ENCODE measurements at regions not wholly inside any gene's neighbourhood (a gene's known extent, or its start where the extent isn't known, plus 50 kb on each side); places are given as distances from the start of the nearest gene placed in this dataset.
"Not testable (repeated sequence)": the region's sequence is repeated elsewhere in the genome, so short reads cannot be mapped to it uniquely, and the experiment has no call there.

DNA sequence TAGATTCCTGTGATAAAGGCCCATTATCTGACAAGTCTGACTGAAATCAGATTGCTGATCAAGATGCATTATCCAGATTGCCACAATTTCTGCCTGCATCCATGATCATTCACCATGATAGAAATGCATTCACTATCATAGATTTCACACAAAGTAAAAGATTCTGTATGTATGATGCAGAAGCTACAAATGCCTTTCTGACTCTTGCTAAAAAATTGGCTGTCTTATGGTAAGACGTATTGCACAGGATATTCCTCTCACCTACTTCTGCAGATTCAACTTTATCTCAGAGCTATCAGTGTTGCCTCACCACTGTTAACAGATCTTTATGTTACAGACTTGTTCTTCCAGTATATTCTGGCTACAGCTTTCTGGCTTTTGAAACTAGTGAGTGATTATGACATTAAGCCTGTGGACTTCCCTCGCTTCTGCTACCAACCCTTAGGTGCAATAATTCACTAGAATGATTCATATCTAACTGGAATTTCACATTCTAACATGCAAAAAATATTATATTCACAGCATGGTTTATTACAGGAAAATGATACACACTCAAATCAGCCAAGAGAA lies 955.3 kb downstream of the EPHA3 start:
- no peak for DNase-seq (ENCODE audit: low spot score)

DNA sequence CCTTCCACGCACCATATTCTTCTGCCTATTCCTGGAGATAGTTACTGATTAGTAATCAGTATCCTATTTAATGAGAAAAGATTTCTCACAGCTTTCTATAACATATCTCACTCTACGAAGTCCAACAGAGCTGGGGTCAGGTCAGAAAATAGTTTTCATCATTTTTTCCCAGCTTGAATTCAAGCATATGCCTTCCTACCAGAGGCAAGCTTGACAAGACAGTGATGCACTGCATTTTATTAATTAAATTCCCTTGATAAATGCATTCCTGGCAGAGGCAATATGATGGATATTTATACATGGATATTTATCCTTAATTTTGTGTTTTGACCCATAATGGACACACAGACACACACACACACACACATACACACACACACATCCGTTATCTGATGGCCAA lies 961.4 kb downstream of the EPHA3 start:
- DNase-seq (ENCODE audit: low spot score) = no peak

DNA sequence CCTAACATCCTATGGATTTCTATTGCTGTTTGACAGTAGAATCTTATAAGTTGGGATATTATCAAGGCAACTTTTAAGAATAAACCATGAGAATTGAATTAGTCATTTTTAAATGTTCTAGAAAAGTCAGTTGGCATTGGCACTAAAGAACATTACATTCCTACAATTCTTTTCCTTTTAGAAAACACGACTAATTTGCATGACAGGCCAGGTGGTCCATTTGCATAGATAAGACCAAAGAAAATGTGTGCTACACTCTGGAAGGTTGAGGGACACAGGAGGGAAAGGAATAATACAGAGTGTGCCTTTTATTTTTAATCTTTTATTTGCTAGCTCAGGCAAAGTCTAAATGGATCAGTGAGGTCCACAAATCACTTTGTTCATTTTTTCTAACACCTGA lies 962.3 kb downstream of the EPHA3 start:
- DNase-seq (ENCODE audit: low spot score) = no peak

DNA sequence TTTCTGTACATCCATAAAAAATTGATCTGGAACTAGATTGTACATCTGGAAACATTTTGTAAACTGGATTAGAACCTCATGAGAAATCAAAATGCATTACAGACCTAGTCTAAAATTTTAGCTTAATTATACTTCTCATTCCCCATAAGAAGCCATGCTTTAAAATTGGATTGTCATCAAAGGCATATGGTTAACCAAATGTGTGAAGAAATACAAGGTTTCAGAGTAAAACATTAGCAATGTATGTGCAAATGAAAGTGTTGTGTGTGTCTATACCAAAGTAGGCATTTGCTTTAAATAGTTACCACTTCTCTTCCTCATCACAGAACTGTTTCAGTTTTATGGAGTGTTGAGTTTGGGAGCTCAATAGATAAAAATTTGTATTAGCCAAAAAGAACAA lies 968.7 kb downstream of the EPHA3 start:
- DNase-seq (ENCODE audit: low spot score) = no peak

DNA sequence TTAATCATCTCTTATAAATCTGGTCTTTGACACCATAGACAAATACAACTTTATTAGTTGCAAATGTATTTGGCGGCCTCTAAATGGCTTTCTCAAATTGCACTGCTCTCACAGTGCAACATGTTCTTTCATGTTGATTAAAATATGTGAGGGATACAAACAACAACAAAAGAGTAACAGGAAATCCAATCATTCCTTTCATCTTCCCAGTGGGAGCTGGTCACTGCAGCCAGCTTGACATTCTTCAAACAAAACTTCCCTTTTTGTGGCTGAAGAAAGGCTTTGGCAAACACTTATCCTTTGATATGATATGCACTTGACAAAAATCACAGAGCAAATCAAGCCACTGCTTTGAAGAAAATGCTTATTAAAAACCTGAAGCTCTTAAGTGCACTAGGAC lies 973.6 kb downstream of the EPHA3 start:
- DNase-seq (ENCODE audit: low spot score) = no peak

DNA sequence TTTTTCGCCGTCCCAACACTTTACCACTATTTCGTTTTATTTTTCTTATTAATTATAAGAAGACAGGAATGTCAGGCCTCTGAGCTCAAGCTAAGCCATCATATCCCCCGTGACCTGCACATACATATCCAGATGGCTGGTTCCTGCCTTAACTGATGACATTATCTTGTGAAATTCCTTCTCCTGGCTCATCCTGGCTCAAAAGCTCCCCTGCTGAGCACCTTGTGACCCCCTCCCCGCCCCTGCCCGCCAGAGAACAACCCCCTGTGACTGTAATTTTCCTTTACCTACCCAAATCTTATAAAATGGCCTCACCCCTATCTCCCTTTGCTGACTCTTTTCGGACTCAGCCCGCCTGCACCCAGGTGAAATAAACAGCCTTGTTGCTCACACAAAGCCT lies 978.9 kb downstream of the EPHA3 start:
- DNase-seq (ENCODE audit: low spot score) = not testable (repeated sequence)

DNA sequence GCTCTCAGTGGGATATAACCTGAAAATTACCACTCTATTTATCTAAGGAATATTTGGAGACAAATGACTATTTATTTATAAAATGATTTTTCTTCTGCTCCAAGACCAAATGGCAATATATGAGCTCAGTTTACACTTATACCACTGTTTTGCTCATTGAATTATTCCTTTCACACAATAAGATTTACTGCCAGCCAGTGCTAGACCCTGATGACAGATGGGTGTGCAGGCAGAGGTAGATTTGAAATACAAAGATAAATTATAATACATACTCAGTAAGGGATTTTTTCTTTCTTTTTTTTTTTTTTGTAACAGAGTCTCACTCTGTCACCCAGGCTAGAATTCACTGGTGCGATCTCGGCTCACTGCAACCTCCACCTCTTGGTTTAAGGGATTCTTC lies 980.3 kb downstream of the EPHA3 start:
- no peak for DNase-seq (ENCODE audit: low spot score)

DNA sequence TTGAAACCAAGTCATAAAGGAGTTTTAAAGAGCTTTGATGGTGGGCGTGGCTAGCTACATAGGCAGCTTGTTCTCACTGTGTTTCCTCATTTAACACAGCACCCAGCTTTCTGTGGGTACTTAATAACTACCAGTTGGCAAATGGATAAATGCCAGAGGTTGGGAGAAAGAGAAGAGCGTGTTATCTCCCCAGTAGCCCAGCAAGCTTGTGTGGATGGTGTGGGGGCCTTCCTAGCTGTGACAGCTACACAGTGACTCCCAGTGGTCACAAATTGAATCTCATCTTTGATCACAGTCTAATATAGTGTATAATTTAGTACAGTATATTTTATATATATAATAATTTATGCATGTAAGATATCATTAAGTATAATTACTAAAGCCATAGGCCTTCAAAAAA lies 984.1 kb downstream of the EPHA3 start:
- DNase-seq (ENCODE audit: low spot score) = peak; percentile 51

DNA sequence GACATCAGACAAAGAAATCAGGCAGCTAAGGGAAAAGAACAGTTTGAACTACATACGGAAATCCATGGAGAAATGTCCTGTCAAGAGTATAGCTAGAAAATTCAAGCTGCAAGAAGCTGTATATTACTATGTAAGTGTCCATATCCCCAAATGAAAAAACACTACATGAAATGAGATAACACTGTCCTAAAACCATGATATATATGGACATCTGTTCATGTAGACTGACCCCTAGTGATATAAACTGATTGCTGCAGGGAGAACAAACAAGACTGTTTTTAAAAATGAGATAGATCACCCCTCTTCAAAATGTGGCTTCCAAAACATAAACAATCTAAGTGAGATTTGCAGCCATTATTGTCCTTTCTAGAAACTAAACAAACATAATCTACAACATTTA lies 985.6 kb downstream of the EPHA3 start:
- peak; percentile 4 for DNase-seq (ENCODE audit: low spot score)

DNA sequence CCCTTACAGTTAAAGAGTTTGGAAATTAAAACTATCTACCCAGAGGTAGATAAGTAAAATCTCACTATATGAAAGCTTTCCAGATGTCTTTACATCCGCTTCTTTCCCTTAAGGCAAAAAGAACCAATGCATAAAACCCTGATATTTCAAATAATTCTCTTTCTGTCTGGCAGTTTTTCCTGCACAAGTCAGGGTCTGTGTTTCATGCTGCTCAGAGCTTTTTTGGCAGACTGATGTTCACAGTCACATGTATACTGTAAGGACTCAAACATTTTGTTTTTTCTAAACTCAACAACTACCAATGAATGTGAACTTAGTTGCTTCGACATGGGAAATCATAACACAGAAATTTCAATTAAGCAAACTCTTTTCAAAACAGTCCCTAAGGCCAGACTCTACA lies 988.4 kb downstream of the EPHA3 start:
- no peak for DNase-seq (ENCODE audit: low spot score)

DNA sequence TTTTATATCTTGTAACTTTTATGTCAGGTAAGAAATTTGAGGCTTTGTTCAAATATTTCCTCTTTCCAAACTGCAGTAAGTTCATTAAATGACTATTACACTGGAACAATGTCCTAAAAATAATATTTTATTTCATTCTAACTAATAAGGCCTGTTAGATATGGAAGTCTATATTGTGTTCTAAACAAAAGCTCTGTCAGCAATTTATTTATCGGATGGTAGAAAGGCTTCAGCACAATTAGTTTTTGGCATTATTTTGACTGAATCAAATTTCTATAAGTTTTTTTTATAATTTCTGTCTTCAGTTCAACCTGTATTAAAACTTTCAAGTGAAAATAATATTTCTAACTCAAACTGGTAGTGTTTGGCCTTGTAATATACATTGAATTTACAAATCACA lies 992.1 kb downstream of the EPHA3 start:
- no peak for DNase-seq (ENCODE audit: low spot score)

DNA sequence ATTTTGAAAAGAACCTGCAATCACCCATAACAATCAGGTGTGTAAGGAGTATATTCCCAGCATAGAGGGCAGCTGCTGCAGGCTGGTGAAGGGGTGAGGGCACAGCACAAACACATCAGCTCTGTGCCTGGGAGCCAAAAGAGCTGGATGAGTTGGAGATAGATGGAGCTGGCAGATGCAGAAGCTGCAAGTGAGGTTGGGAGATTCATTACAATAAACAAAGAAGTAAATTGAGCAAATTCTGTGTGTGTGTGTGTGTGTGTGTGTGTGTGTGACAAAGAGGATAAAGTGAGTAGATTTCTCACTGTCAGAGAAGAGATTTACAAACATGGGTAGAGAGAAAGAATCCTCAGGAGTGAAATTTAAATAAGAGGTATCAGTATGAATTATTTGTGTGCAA lies 994.7 kb downstream of the EPHA3 start:
- no peak for DNase-seq (ENCODE audit: low spot score)

DNA sequence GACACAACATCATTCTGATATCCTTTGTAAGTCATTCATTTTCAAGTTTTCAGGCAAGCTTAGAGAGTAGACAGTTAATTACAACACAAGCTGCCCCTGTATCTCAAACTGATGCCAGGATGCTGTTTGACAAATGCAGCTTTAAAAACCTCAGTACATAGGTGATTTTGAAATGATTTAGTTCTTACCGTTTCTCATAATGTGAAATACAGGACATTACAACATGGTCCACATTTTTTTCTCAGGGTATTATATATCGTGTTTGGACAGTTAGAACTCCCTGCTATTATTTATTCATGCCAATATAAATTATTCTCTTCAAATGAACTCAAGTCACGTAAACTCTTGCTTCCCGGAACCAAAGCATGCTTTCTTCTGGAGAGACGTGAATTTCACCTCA lies 1013.9 kb downstream of the EPHA3 start:
- DNase-seq (ENCODE audit: low spot score) = no peak

DNA sequence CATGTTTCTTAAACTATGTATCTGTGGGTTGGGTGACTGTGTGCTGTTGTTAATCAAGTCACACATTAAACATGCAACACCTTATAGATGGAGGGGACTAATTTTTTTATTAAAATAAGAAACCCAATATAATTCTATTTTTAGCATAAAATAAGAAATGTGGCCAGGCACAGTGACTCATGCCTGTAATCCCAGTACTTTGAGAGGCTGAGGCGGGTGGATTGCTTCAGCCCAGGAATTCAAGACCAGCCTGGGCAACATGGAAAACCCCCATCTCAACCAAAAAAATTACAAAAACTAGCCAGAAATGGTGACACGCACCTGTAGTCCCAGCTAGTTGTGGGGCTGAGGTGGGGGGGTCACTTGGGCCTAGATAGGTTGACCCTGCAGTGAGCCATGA lies 1021.0 kb downstream of the EPHA3 start:
- no peak for DNase-seq (ENCODE audit: low spot score)

DNA sequence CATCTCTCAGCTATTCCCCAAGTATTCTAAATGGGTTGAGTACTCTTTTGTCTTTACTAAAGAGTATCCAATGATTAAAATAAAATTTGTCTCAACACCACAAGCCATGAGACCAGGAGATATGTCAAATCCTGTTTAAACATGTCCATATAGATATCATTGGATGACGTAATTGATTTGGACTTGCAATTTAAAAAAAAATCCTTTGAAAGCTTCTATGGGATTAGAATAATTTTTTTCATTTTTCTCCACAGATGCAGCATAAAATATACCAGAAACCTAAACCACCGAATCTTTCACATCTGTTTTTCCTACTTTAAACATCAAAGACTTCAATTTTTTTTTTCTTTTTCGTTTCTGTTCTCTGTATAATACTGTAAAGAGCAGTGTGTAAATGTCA lies 1022.3 kb downstream of the EPHA3 start:
- no peak for DNase-seq (ENCODE audit: low spot score)

DNA sequence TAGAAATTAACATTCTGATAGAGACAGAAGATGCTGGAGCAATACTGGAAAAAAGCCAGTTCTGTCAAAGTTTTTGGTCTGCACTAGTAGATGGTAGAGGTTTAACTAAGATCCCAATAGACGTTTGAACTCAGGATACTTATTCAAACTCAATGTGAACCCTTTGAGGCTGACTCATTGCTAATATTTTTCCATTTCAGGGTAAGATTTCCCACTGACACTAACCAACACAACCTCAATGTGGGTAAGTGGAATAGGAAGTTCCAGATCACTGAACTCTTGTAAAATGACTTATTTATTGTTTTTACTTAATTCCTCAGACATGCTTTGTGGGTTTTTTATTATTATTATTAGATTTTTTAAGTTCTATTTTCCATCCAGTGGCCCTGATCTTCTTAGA lies 1024.8 kb downstream of the EPHA3 start:
- peak; percentile 3 for DNase-seq (ENCODE audit: low spot score)

DNA sequence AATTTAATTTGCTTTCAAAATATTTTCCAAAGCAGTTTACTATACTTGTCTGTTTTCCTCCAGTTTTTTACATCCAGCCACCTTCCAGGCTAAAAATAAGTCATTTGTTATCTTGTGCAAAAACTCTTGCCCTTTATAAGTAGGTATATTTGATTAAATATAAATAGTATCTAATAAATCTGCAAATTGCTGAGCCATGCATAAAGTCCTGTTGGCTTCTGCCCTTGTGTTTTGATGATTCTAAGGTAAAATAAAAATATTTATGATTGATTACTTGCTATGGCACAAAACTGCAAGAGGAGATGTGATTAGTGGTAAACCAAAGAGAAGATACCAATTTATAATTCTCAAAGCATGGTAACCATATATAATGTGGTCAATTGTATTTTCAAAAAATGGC lies 1026.7 kb downstream of the EPHA3 start:
- DNase-seq (ENCODE audit: low spot score) = no peak

DNA sequence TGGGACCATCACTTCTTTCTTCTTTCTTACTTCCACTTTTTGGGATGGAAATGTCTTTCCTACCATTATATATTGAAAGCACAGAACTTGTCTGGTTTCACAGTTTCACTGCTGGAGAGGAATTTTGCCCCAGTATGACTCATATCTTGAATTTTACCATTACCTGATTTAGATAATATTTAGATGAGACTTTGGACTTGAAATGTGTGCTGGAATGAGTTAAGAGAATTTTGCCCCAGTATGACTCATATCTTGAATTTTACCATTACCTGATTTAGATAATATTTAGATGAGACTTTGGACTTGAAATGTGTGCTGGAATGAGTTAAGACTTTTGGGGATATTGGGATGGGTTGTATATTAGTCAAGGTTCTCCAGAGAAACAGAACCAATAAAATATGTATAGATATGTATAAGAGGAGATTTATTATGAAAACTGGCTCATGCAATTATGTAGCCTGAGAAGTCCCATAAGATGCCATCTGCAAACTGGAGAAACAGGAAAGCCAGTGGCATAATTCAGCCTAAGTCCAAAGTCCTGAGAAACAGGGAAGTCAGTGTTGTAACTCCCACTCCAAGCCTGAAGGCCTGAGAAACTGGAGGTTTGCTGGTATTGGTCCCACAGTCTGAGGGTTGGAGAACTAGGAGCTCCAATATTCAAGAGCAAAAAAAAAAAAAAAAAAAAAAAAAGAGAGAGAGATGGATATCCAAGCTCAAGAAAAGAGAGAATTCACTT lies 1029.2 kb downstream of the EPHA3 start:
- DNase-seq (ENCODE audit: low spot score) = no peak

DNA sequence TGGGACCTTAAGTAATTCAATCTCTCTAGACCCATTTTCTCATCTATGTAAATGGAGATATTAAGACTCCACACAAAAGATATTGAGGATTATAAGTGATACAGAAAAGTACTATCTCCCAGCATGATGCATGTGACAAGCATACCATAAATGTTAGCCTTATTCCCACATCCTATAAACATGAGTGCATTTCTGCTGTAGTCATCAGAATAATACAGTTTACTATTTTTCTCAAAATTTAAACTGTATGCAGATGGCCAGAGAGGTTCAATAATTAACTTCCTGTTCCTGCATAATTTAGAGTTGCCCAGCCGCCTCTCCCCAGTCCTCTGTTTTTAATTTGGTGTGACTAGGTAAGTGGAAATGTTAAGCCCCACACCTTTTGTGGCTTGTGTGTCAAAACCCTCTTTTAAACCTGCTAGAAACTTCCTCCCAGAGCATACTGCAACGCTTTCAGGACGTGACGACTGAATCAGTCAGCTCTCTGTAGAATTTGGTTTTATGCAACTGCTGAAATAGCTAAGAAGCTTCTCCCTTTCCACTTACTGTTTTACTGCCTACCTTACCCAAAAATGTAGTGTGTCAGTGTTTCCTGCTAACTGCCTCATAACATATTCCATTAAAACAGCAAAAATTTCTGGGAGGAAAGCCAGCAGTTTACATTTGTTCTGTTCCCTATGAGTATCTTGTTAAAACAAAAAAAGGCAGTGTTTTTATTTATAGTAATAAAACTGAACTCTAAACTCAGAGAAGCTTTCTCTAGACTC lies 1037.9 kb downstream of the EPHA3 start:
- DNase-seq (ENCODE audit: low spot score) = no peak

DNA sequence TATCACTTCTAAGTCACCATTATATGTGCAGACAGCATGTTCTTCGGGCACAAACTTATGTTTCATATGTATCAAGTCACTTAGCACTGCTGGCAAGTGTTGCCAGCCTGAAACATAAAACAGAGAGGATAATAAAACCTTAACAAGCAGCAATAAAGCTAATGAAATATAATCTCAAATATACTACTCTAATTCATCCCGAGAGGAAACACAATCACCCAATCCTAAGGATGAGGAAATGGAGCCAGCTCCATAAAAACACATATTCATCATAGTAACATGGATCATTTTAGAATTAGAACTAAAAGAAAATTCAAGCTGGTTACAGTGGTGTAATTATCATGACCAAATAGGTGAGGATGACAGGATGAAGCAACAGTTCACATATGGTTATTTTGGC lies 1072.7 kb downstream of the EPHA3 start:
- no peak for DNase-seq (ENCODE audit: low spot score)

DNA sequence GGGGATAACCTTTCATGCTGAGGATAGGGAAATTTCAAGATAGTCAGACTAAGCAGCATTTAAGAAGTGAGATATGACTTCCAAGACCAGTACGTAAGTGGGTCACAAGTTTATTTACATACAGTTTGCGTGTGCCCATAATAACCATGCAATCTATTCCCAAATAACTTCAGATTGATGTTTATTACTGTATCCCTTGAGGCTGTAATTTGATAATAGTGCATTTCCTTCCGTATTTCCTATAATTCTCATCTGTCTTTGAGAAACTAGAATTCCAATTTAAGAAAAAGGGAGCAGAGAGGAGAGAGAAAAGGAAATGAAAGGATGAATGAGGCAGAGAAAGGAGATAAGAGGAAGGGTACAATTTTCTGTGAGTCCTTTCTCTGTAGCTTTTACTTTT lies 1073.1 kb downstream of the EPHA3 start:
- DNase-seq (ENCODE audit: low spot score) = no peak

DNA sequence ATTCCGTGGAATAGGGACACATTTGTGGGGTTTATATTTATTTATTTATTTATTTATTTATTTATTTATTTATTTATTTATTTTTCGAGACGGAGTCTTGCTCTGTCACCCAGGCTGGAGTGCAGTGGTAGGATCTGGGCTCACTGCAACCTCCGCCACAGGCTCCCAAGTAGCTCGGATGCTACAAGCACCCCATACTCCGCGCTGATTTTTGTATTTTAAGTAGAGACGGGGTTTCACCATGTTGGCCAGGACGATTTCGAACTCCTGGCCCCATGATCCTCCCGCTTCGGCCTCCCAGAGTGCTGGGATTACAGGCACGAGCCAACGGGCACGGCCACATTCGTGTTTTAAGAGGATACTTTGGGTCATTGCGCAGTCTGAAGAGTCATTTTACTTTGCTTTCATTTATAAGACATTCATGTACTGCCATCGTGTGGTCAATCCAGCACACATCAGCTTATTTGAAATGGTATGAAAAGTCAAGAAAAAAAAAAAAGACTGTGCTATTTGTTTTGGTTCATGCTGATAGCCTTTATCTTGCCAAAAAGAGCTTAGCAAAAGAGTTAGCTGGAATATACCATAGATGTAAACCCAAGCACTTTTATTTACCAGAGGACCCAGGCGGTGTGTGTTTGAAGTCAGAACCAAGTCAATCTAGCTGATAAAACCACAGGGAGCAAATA lies 1075.0 kb downstream of the EPHA3 start:
- peak; percentile 40 for DNase-seq (ENCODE audit: low spot score)

DNA sequence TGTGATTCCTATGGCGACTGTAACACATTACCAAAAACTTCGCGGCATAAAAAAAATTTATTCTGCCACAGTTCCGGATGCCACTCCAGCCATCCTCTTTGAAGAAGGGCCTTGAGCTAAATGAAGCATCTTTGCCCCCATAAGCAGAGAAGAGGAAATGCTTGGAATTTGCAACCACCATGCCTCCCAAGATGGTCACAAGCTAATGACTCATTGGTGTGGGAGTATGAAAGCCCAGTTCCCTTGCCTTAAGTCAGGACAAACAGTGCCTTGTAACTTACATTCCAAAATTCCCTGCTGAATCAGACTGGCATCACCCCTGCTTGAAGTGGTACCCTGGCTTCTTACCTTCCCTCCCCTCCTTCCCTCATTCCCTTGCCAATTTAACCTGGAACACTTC lies 1077.4 kb downstream of the EPHA3 start:
- DNase-seq (ENCODE audit: low spot score) = peak; percentile 42

All from H4 (cell line).